ENCODE measurements at regions not wholly inside any gene's neighbourhood (a gene's known extent, or its start where the extent isn't known, plus 50 kb on each side); places are given as distances from the start of the nearest gene placed in this dataset.
A peak's percentile ranks its signal among the peaks of the same experiment; 100 is the strongest.
"Not testable (repeated sequence)": the region's sequence is repeated elsewhere in the genome, so short reads cannot be mapped to it uniquely, and the experiment has no call there.

GRCh38 chr11:92596596-92597317, 372.1 kb downstream of the FAT3 start:
- TF ChIP-seq JUND (IDR thresholded peaks at IDR 0.05; ENCODE audit: low read depth) = no peak
- no peak for DNase-seq (ENCODE audit: low read depth in 1 of 2, low spot score in 1 of 2)
- in situ Hi-C loops (cut with HindIII; ENCODE audit: low pct_unique_long_range_greater_than_20kb, low sequenced_read_pairs) = no loop called here

GRCh38 chr11:92601048-92601447, 368.4 kb upstream of the MTNR1B start:
- no peak for DNase-seq (ENCODE audit: low read depth in 1 of 2, low spot score in 1 of 2)
- in situ Hi-C loops (cut with HindIII; ENCODE audit: low pct_unique_long_range_greater_than_20kb, low sequenced_read_pairs) = no loop called here
- no peak for TF ChIP-seq JUND (IDR thresholded peaks at IDR 0.05; ENCODE audit: low read depth)

DNA sequence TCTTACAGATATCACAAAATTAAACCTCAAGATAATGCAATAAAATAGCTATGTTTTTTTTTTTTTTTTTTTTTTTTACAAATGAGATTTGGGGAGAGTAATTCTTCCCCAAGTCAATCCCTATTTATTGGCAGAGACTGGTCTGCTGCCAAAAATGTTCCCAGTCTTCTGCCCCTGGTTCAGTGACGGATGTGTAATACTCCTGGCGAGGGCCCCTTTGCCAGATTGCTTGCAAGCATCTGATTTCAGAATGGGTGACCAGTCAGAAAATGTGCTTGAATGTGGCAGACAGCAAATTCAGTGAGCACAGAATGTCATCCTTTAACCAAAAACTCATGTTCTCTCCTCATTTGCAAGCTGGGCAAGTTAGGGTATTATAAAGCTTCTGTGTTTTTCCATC, 363.8 kb upstream of the MTNR1B start:
- DNase-seq (ENCODE audit: low read depth in 1 of 2, low spot score in 1 of 2) = no peak
- TF ChIP-seq JUND (IDR thresholded peaks at IDR 0.05; ENCODE audit: low read depth) = no peak
- in situ Hi-C loops (cut with HindIII; ENCODE audit: low pct_unique_long_range_greater_than_20kb, low sequenced_read_pairs) = no loop called here

- TF ChIP-seq JUND (IDR thresholded peaks at IDR 0.05; ENCODE audit: low read depth) = no peak
- DNase-seq (ENCODE audit: low read depth in 1 of 2, low spot score in 1 of 2) = no peak
- in situ Hi-C loops (cut with HindIII; ENCODE audit: low pct_unique_long_range_greater_than_20kb, low sequenced_read_pairs) = no loop called here
These were observed 361.3 kb upstream of the MTNR1B start for GRCh38 chr11:92607969-92608722.

DNA sequence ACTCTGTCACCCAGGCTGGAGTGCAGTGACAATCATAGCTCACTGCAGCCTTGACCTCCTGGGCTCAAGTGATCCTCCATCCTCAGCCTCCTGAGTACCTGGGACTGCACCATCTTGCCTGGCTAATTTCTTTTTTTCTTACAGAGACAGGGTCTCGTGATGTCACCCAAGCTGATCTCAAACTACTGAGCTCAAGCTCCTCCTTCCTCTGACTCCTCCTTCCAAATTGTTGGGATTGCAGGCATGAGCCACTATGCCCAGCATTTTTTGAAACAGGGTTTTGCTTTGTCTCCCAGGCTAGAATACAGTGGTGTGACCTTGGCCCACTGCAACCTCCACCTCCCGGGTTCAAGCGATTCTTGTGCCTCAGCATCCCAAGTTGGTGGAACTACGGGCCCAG, 358.3 kb upstream of the MTNR1B start:
- no peak for DNase-seq (ENCODE audit: low read depth in 1 of 2, low spot score in 1 of 2)
- in situ Hi-C loops (cut with HindIII; ENCODE audit: low pct_unique_long_range_greater_than_20kb, low sequenced_read_pairs) = no loop called here
- no peak for TF ChIP-seq JUND (IDR thresholded peaks at IDR 0.05; ENCODE audit: low read depth)

DNA sequence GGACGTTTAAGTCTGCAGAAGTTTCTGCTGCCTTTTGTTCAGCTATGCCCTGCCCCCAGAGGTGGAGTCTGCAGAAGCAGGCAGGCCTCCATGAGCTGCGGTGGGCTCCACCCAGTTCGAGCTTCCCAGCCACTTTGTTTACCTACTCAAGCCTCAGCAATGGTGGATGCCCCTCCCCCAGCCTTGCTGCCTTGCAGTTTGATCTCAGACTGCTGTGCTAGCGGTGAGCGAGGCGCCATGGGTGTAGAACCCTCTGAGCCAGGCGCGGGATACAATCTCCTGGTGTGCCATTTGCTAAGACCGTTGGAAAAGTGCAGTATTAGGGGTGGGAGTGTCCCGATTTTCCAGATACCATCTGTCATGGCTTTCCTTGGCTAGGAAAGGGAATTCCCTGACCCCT, 351.4 kb upstream of the MTNR1B start:
- DNase-seq (ENCODE audit: low read depth in 1 of 2, low spot score in 1 of 2); in situ Hi-C loops (cut with HindIII; ENCODE audit: low pct_unique_long_range_greater_than_20kb, low sequenced_read_pairs): not testable (repeated sequence)

DNA sequence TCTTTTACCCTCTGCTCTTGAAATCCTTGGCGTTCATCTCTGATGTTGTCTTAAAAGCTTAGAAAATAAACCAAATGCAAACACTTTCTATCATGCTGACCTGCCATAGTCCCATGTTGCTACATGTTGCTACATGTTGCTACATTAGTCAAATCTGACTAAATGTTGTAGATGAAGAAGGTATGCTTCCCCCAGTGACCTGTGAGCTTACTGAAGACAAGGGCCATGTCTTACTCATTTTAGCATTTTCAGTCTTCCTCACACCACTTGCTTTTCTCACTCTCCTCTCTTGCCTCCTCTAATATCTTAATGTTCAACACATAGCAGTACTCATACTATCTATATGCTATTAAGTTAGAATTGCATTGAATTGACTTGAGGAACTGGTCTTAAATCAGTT, 346.4 kb upstream of the MTNR1B start:
- no peak for TF ChIP-seq JUND (IDR thresholded peaks at IDR 0.05; ENCODE audit: low read depth)
- in situ Hi-C loops (cut with HindIII; ENCODE audit: low pct_unique_long_range_greater_than_20kb, low sequenced_read_pairs) = no loop called here
- DNase-seq (ENCODE audit: low read depth in 1 of 2, low spot score in 1 of 2) = no peak

GRCh38 chr11:92625894-92626293, 343.6 kb upstream of the MTNR1B start:
- no peak for TF ChIP-seq JUND (IDR thresholded peaks at IDR 0.05; ENCODE audit: low read depth)
- in situ Hi-C loops (cut with HindIII; ENCODE audit: low pct_unique_long_range_greater_than_20kb, low sequenced_read_pairs) = no loop called here
- DNase-seq (ENCODE audit: low read depth in 1 of 2, low spot score in 1 of 2) = no peak

DNA sequence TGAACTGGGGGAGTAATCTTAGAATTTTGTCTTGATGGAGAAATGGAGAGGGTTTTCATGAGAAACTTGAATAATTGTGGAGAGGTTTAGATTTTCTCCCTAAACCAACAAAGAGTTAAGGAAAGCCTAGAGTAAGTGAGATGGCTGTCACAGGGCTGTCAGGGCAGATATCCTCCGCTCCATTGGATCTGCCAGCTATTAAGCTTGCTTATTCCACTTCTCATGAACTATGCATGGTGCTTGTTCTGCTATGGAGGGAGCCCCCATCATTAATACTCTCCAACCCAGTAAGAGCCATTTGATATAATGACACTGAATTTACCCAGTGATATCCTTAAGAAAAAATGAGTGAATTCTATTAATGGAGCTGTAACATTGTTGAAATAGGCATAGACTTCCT, 342.8 kb upstream of the MTNR1B start:
- in situ Hi-C loops (cut with HindIII; ENCODE audit: low pct_unique_long_range_greater_than_20kb, low sequenced_read_pairs) = no loop called here
- DNase-seq (ENCODE audit: low read depth in 1 of 2, low spot score in 1 of 2) = no peak
- no peak for TF ChIP-seq JUND (IDR thresholded peaks at IDR 0.05; ENCODE audit: low read depth)

GRCh38 chr11:92627615-92628256, 341.7 kb upstream of the MTNR1B start:
- in situ Hi-C loops (cut with HindIII; ENCODE audit: low pct_unique_long_range_greater_than_20kb, low sequenced_read_pairs) = no loop called here
- no peak for TF ChIP-seq JUND (IDR thresholded peaks at IDR 0.05; ENCODE audit: low read depth)
- no peak for DNase-seq (ENCODE audit: low read depth in 1 of 2, low spot score in 1 of 2)

DNA sequence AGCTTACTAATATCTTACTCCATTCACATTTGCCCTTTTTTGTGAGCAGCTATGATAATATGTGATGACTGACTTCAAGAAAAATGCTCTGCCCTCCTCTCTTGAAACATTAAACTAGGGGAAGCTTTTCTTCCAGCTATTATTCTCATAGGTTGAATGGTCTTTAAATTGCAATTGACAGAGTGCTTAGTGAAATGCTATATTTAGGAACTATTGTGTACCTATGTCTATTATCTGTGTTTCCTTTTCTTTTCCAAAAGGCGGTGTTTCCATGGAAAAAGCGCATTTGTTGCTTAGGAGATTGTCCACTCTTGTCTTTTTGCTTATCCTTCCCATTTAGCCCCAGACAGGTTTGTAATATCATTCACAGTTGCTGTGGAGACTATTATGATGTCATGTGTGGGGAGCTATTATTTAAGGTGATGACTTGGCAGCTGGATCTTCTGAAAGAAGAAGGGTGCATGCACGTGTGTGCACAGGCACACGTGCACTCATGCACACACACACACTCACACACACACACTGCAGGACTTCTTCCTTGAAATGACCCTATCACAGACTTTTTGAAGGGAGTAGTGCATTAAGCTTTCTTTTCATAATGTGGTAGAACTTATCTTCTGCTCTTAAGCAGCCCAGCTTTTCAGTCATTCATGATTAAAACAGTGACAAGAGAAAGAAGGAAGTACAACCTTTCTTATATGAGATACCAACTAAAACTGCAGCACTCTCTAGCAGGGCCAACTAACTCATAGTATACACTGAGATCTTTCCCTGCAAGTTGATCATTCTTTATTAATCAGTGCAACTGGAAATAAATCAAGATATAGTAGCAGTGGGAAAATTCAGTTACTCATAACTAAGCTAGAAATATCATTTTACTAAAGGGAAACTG, 340.8 kb upstream of the MTNR1B start:
- in situ Hi-C loops (cut with HindIII; ENCODE audit: low pct_unique_long_range_greater_than_20kb, low sequenced_read_pairs) = no loop called here
- DNase-seq (ENCODE audit: low read depth in 1 of 2, low spot score in 1 of 2) = no peak
- TF ChIP-seq JUND (IDR thresholded peaks at IDR 0.05; ENCODE audit: low read depth) = no peak

DNA sequence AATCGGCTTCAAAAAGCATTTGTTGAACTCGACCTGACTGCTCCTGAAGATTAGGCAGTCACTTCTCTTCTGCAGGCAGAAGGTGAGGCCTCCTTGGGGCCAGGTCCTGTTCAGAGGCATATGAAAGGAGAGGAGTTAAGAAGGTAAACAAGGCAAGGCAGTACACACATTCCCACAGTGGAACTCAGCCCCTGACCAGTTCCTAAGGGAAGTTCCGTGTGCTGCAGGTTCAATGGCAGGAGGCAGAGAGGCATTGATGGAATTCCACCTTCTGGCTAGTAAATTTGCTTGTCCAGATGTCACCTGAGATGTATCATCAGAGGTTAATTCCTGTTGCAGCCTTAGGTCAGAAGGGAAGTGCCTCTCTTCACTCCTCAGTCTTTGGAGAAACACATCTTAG, 337.0 kb upstream of the MTNR1B start:
- in situ Hi-C loops (cut with HindIII; ENCODE audit: low pct_unique_long_range_greater_than_20kb, low sequenced_read_pairs) = no loop called here
- peak in 1 of 2 experiments; percentile 46 for DNase-seq (ENCODE audit: low read depth in 1 of 2, low spot score in 1 of 2)
- no peak for TF ChIP-seq JUND (IDR thresholded peaks at IDR 0.05; ENCODE audit: low read depth)

Data from T47D (cell line).